Cardiac muscle cell (in vitro differentiated cells and primary cell): ENCODE measurements at regions not wholly inside any gene's neighbourhood (a gene's known extent, or its start where the extent isn't known, plus 50 kb on each side); places are given as distances from the start of the nearest gene placed in this dataset.

Source experiments
- DNase-seq, 2 donors: peaks; one replicate each; pipeline versions ENCODE4 v3.0.0 to v3.0.0-alpha.2; 2010 to 2017; ENCODE audit warnings: low read depth in 1 of 2, low spot score in 1 of 2
- H3K27ac ChIP-seq: fragments of 200-600 bp; sonication (generic); 2 replicates; pipeline ENCODE4 v1.5.1; 2016
- H3K27me3 ChIP-seq: fragments of 200-600 bp; sonication (generic); 2 replicates; pipeline ENCODE4 v1.6.0; 2016; ENCODE audit warnings: control low read depth
- H3K36me3 ChIP-seq: fragments of 200-600 bp; sonication (generic); 2 replicates; pipeline ENCODE4 v1.5.1; 2016; ENCODE audit warnings: control low read depth
- H3K4me1 ChIP-seq: fragments of 200-600 bp; sonication (generic); 2 replicates; pipeline ENCODE4 v1.8.1; 2017; ENCODE audit warnings: low read depth, mild to moderate bottlenecking, mixed run types
- H3K4me3 ChIP-seq: fragments of 200-600 bp; sonication (generic); 2 replicates; pipeline ENCODE4 v1.5.1; 2016; ENCODE audit warnings: mild to moderate bottlenecking
- H3K9me3 ChIP-seq: fragments of 200-600 bp; sonication (generic); 2 replicates; pipeline ENCODE4 v1.5.1; 2017; ENCODE audit warnings: low read depth, mild to moderate bottlenecking, control low read depth
- TF ChIP-seq, protein P1 (sequence below): IDR thresholded peaks from 2 replicates; pipeline ENCODE4 v1.5.1; 2012; ENCODE audit warnings: low read depth, mild to moderate bottlenecking, low read length

DNA sequence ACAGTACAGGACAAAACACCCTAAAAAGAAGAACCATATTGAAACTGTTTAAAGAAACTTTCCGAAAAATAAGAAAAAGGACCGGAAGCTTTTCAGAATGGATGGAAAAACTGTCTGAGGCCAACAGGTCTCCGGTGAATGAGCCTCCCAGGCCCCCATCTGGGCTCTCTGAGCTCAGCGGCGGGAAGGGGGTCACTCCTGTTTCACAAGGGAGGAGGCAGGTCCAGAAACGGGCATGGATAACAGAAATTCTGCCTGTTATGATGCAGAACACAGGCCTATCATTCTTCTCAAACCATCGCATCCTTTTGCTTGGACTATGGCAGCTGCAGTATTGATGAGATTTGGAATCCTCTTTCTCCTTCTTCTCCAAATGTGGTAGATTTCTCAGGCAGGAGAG, 58.9 kb upstream of the SHH start:
- no peaks in the 10 kb centered on the region for H3K4me1 ChIP-seq

DNA sequence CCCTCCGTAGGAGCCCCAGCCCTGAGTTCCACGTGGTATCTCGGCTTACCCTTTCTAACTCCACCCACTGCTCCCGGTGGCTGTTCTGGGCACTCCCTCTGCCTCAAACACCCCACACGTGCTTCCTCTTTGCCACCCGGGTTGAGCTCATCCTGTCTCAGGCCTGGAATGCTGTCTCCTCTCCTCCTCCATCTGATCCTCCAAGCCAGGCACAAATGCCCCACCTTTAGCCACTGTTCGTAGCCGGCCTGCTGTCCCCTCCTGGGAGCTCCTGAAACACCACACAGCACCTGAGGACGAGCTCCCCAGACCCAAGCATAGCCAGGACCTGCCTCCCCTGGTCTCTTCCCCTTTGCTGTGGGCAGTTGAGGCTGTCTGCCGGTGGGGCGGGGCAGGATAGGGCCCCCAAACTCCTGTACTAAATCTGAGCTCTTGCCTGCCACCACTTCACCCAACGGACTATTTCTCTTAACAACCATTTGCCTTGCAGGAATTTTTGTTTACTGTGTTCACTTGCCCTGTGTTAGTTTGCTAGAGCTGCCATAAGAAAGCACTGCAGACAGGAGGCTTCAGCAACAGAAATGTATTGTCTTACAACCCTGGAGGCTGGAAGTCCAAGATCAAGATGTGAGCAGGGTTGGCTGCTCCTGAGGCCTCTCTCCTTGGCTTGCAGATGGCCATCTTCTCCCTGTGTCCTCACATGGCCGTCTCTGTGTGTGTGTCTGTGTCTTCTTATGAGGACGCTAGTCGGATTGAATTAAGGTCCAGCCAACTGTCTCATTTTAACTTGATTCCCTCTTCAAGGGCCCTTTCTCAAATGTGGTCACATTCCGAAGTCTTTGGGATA, 58.3 kb upstream of the SHH start:
- H3K9me3 ChIP-seq, result peaks cover 5% of the 10 kb centered on the region
- no peak for DNase-seq

More for the DNA sequence above, 58.9 kb upstream of the SHH start:
- Histone ChIP-seq H3K9me3 (peaks cover 1% of the 10 kb centered on the region), H3K4me3 (no peak overlapping the region), H3K27me3 (no peaks in the 10 kb centered on the region), H3K36me3 (no peaks in the 10 kb centered on the region), H3K27ac (no peak overlapping the region)
- TF ChIP-seq, protein P1, sequence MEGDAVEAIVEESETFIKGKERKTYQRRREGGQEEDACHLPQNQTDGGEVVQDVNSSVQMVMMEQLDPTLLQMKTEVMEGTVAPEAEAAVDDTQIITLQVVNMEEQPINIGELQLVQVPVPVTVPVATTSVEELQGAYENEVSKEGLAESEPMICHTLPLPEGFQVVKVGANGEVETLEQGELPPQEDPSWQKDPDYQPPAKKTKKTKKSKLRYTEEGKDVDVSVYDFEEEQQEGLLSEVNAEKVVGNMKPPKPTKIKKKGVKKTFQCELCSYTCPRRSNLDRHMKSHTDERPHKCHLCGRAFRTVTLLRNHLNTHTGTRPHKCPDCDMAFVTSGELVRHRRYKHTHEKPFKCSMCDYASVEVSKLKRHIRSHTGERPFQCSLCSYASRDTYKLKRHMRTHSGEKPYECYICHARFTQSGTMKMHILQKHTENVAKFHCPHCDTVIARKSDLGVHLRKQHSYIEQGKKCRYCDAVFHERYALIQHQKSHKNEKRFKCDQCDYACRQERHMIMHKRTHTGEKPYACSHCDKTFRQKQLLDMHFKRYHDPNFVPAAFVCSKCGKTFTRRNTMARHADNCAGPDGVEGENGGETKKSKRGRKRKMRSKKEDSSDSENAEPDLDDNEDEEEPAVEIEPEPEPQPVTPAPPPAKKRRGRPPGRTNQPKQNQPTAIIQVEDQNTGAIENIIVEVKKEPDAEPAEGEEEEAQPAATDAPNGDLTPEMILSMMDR, result no peak
- DNase-seq, result no peak

DNA sequence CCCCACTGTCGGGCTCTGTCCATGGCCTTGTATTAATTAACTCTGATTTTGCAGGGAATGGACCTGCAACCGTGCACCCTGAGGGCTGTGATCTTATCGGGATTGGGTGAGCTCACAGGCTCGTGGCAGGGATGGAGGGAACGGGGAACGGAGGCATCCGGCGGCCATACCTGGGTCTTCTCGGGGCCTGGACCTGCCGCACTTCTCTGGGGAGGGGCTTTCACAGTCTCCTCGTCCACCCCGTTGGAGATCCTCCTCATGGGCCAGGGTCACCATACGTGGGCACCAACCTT, 57.5 kb upstream of the SHH start:
- TF ChIP-seq, protein P1, result no peak
- peaks cover 5% of the 10 kb centered on the region for H3K9me3 ChIP-seq
- no peaks in the 10 kb centered on the region for H3K27me3 ChIP-seq
- no peak overlapping the region for H3K27ac ChIP-seq
- no peaks in the 10 kb centered on the region for H3K4me1 ChIP-seq
- no peaks in the 10 kb centered on the region for H3K36me3 ChIP-seq
- DNase-seq, result no peak
- H3K4me3 ChIP-seq, result no peak overlapping the region

More for the DNA sequence above, 58.3 kb upstream of the SHH start:
- H3K4me1 ChIP-seq, result no peaks in the 10 kb centered on the region
- H3K27me3 ChIP-seq, result no peaks in the 10 kb centered on the region
- H3K36me3 ChIP-seq, result no peaks in the 10 kb centered on the region
- no peak overlapping the region for H3K27ac ChIP-seq
- no peak overlapping the region for H3K4me3 ChIP-seq
- TF ChIP-seq, protein P1, result no peak

DNA sequence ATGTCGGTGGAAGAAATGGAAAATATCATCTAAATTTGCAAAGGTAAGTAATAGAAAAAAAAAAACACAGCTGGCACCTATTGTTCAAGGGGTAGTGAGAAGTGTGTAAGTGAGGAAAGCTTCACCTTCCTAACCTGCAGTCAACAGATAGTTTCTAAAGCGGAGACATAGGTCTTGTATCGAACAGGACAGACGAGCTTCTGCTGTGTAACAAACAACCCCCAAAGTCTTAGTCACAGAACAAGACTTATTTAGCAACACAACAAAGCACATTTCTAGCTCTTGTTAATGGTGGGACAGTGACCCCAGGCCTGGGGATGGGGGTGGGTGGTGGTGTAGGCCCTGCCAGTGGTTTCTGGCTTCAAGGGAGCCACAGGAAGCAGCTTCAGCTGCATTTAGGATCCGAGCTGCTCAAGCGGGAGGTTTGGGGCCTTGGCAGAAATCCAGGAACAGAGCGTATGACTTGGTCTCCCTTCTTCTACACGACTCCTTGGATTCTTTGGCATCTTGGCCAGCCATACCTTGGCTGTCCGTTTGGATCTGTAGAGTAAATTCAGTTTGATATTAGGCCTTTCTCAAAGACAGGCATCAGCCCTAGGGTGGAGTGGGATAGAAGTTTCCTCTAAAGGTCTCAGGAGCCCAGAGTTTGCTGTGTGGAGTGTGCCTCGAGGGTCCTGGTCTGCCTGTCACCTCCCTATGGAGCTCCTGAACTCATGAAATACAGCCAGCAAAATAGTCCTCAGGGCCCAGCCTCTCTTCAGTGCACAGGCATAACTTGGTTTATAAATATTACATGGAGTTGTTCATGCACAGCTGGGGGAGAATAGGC, 56.9 kb upstream of the SHH start:
- TF ChIP-seq, protein P1, result no peak

DNA sequence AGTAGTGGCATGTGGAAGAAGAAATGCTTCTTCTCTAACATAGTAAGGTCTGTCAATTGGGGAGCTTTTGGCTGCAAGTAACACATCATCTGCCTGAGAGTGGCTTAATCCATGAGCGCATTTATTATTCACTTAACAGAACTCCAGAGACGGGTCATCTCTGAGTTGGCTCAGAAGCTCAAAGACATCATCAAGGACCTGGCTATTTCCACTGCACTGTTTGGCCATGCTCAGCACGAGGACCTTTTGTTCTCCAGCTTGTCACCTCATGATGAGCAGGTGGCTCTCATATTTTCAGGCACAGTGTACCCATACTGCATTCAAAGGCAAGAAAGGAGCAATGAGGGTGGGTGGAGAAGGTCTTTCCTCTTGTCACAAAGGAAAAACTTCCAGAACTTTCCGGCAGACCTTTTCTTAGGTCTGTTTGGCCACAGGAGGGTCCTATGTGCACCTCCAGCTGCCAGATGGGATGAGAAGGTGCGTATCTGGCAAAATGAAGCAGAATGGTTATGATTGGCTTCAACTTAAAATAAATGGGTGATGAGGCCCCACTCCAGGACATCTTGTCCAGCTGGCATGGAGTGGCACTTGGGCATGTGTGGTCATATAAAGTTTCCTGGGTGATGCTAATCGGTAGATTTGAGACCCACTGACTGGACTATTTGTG, 55.6 kb upstream of the SHH start:
- Histone ChIP-seq H3K4me1 (no peaks in the 10 kb centered on the region), H3K9me3 (peaks cover 5% of the 10 kb centered on the region), H3K27ac (no peak overlapping the region), H3K27me3 (no peaks in the 10 kb centered on the region), H3K36me3 (no peaks in the 10 kb centered on the region), H3K4me3 (no peak overlapping the region)
- TF ChIP-seq, protein P1, result no peak
- DNase-seq, result no peak

More for the DNA sequence above, 56.9 kb upstream of the SHH start:
- Histone ChIP-seq H3K27me3 (no peaks in the 10 kb centered on the region), H3K27ac (no peak overlapping the region), H3K4me3 (no peak overlapping the region), H3K4me1 (no peaks in the 10 kb centered on the region), H3K36me3 (no peaks in the 10 kb centered on the region), H3K9me3 (peaks cover 5% of the 10 kb centered on the region)
- DNase-seq, result no peak
